Retinal pigment epithelial cell (primary cell): ENCODE measurements at regions not wholly inside any gene's neighbourhood (a gene's known extent, or its start where the extent isn't known, plus 50 kb on each side); places are given as distances from the start of the nearest gene placed in this dataset.
A peak's percentile ranks its signal among the peaks of the same experiment; 100 is the strongest.

ENCODE experiments used
- DNase-seq: peaks from one replicate; pipeline ENCODE4 v3.0.0-alpha.2; 2010; ENCODE audit warnings: low read depth
- H3K4me3 ChIP-seq: 2 replicates; pipeline ENCODE4 v1.5.1; 2011; ENCODE audit warnings: mild to moderate bottlenecking, low read length, control low read depth, moderate library complexity
- TF ChIP-seq, protein P1 (sequence below): conservative IDR thresholded peaks from 2 replicates; pipeline ENCODE4 v1.5.1; 2011; ENCODE audit warnings: low read depth, low read length, control low read depth, inconsistent platforms

DNA sequence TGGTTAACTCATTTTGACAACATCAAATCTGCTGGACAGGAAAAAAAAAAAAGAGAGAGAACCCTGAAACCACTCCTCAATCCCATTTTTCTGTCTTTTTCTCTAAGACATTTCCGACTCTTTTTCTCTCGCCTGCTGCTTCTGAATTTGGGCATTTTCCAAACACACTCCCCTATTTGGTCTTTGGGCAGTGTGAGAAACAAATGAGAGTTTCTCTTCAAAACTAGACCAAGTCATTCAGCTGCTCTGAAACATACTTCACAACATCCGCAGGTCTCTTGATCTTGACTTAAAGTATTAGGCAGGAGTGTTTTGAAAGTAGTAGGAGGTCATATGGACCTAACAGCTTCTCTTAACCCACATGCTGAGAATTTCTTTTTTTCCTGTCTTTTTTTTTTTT, 364.8 kb upstream of the ESRRG start:
- H3K4me3 ChIP-seq = no peak overlapping the region
- TF ChIP-seq, protein P1, sequence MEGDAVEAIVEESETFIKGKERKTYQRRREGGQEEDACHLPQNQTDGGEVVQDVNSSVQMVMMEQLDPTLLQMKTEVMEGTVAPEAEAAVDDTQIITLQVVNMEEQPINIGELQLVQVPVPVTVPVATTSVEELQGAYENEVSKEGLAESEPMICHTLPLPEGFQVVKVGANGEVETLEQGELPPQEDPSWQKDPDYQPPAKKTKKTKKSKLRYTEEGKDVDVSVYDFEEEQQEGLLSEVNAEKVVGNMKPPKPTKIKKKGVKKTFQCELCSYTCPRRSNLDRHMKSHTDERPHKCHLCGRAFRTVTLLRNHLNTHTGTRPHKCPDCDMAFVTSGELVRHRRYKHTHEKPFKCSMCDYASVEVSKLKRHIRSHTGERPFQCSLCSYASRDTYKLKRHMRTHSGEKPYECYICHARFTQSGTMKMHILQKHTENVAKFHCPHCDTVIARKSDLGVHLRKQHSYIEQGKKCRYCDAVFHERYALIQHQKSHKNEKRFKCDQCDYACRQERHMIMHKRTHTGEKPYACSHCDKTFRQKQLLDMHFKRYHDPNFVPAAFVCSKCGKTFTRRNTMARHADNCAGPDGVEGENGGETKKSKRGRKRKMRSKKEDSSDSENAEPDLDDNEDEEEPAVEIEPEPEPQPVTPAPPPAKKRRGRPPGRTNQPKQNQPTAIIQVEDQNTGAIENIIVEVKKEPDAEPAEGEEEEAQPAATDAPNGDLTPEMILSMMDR = no peak

DNA sequence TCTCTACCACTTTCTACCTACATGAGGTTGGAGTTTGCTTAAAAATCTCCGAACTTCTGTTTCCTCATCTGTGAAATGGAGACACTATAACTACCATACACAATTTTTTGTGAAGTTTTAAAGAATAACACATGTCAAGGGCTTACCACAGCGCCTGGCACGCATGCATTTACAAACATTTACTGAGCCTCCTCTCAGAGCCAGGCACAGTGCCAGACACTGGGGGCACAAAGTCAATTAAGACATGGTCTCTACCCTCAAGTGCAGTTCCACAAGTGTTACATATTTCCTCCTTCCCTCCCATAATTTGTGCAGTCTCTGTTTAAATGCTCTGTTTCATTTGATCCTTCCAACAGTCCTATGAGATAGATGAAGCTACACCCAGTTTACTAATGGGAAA, 356.4 kb upstream of the ESRRG start:
- DNase-seq = no peak
- TF ChIP-seq, protein P1 = no peak

More for the DNA sequence above, 364.8 kb upstream of the ESRRG start:
- DNase-seq = no peak

DNA sequence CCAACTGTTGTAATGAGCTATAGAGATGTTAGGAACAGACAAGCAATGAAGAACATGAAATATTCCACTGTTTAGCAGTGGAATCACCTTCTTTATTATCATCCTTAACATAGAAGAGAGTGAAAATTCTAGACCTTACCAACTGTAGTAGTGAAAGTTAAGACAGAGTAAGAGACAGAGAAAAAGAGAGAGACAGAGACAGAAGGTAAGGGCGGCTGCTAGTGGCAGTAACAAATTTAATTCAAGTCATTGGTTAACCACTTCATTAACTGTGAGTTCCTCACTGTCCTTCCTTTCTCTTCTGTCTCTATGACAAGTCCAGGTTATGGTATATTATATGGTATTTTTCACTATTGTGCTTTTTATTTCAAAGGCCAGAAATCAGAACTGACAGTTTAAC, 355.7 kb upstream of the ESRRG start:
- no peak for DNase-seq
- no peak overlapping the region for H3K4me3 ChIP-seq
- TF ChIP-seq, protein P1 = no peak

More for the DNA sequence above, 356.4 kb upstream of the ESRRG start:
- H3K4me3 ChIP-seq = no peak overlapping the region

DNA sequence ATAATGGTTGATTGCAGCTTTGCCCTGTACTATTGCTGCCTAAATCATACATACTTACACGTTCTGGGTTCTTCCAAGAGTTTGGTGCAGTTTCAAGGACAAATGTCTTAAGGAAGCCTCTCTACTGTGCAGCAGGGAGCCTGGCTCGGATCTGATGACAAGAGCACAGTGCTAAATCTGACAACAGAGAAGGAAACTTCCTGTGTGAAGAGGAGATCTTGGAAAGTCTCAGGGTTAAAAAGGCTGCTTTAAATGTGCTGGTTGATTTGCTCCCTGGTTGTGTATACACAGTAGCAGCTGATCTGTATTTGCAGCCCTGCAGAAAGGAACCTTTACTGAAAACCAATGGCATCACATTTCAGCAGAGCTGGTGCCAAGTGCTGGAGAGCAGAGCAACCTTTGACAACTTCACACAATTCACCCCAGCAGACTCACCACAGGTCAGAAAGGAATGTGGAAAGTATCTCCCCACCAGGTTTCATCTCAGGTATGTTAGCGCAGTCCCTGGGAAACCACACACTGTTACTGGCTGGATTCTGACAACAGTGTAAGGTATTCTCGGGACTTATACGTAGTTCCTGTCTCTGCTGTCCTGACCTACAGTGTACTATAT, 355.0 kb upstream of the ESRRG start:
- no peak for DNase-seq
- TF ChIP-seq, protein P1 = no peak
- H3K4me3 ChIP-seq = no peak overlapping the region

DNA sequence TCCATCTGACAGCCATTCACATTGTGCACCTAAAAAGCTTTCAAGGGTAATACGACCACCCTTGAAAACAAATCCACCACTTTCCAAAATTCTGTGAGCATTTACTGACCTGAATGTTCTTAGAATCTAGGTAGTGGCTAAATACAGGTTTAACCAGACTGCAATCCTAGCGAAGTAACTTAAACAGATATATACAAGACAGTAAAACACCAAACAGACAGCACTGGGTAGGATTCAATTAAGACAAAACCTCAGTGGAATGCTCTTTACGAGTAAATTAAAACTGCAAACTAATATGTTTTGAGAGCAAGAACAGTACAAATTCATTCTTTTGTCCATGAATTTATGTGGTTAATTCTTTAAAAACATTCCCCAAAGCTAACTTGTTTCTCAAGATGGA, 354.2 kb upstream of the ESRRG start:
- no peak for DNase-seq
- TF ChIP-seq, protein P1 = no peak
- peak overlapping the region; percentile 5 for H3K4me3 ChIP-seq

DNA sequence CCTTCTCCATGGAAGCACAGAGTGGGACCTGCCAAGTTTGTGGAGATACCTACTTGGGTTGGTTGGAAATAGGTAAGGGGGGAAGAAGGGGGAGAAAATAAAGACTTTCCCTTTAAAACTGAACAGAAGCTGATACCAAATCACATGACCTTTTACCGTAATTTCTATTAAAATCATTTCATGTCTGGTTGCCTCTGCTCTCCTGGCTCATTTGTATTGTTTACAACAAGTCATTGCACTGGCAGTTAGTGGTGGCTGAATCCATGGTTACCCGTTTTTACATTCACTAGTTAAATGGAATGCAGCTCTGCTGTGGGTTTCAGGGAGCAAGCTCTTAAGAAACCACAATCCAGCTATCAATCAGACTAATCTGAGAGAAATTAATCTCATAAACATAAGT, 353.7 kb upstream of the ESRRG start:
- TF ChIP-seq, protein P1 = no peak
- peak overlapping the region; percentile 2 for H3K4me3 ChIP-seq
- peak; percentile 92 for DNase-seq

DNA sequence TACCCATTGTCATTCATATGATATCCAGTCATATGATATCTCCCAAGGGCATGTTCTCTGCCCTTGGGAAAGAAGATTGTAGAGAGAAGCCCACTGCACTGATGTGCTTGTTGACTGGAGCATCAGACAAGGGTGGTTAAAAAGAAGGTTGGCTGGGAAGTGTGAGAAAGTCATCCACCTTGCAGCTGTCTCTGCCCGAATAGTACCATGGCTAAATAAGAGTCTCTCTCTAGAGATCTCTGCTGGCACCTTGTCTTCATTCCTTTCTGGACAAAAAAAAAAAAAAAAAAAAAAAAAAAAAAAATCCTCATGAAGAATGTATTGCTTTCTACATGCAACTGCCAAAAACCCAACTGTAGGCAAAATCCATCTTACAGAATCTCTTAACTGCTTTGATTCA, 349.7 kb upstream of the ESRRG start:
- TF ChIP-seq, protein P1 = no peak
- H3K4me3 ChIP-seq = no peak overlapping the region
- DNase-seq = no peak
